DND-41 (cell line): ENCODE measurements at regions not wholly inside any gene's neighbourhood (a gene's known extent, or its start where the extent isn't known, plus 50 kb on each side); places are given as distances from the start of the nearest gene placed in this dataset.

ENCODE experiments used
- ATAC-seq: fragments of 200-7000 bp; cut with Tn5 transposase; 3 replicates; pipeline ENCODE4 v1.9.1; 2021; ENCODE audit warnings: low read depth; ENCODE audit not compliant: insufficient read depth
- DNase-seq: peaks from one replicate; pipeline ENCODE4 v3.0.0-alpha.2; 2020
- H2AFZ ChIP-seq: 2 replicates; pipeline ENCODE4 v1.6.0; 2012; ENCODE audit warnings: low read depth, low read length
- H3K27ac ChIP-seq: 2 replicates; pipeline ENCODE4 v1.5.1; 2012; ENCODE audit warnings: low read length, inconsistent platforms
- H3K27me3 ChIP-seq: fragments of 200-600 bp; sonication (generic); 2 replicates; pipeline ENCODE4 v1.6.0; 2012; ENCODE audit warnings: low read length, mild to moderate bottlenecking, inconsistent platforms; ENCODE audit not compliant: insufficient read depth, poor library complexity
- H3K36me3 ChIP-seq: 2 replicates; pipeline ENCODE4 v1.5.1; 2012; ENCODE audit warnings: low read length, inconsistent platforms; ENCODE audit not compliant: insufficient read depth
- H3K4me1 ChIP-seq: 2 replicates; pipeline ENCODE4 v1.5.1; 2012; ENCODE audit warnings: mild to moderate bottlenecking, low read length; ENCODE audit not compliant: insufficient read depth
- H3K4me2 ChIP-seq: 2 replicates; pipeline ENCODE4 v1.6.0; 2012; ENCODE audit warnings: mild to moderate bottlenecking, moderate library complexity, low read length, inconsistent platforms; ENCODE audit not compliant: insufficient read depth
- H3K4me3 ChIP-seq, 2 experiments: fragments of 200-600 bp in 1 of 2; shearing (Covaris generic) in 1 of 2; 2 replicates each; pipeline ENCODE4 v1.5.1; 2012 to 2016; ENCODE audit warnings: inconsistent platforms in 2 of 2, low read length in 2 of 2, mild to moderate bottlenecking in 2 of 2, low read depth in 1 of 2, moderate library complexity in 1 of 2
- H3K79me2 ChIP-seq: 2 replicates; pipeline ENCODE4 v1.6.0; 2012; ENCODE audit warnings: low read length, inconsistent platforms; ENCODE audit not compliant: insufficient read depth
- H3K9ac ChIP-seq: 2 replicates; pipeline ENCODE4 v1.6.0; 2012; ENCODE audit warnings: low read depth, mild to moderate bottlenecking, inconsistent platforms, low read length, moderate library complexity
- H3K9me3 ChIP-seq: 2 replicates; pipeline ENCODE4 v1.5.1; 2012; ENCODE audit warnings: low read length, moderate library complexity, mild to moderate bottlenecking, inconsistent platforms; ENCODE audit not compliant: insufficient read depth, severe bottlenecking
- H4K20me1 ChIP-seq: 2 replicates; pipeline ENCODE4 v1.6.0; 2012; ENCODE audit warnings: low read length; ENCODE audit not compliant: insufficient read depth
- CTCF ChIP-seq: IDR thresholded peaks from 2 replicates; pipeline ENCODE4 v1.5.1; 2012; ENCODE audit warnings: borderline replicate concordance, low read length, moderate library complexity, mild to moderate bottlenecking; ENCODE audit not compliant: poor library complexity, severe bottlenecking; ENCODE audit errors: extremely low read depth
- EZH2 ChIP-seq: IDR thresholded peaks from 3 replicates; pipeline ENCODE4 v1.6.1; 2012; ENCODE audit warnings: borderline replicate concordance, low read depth, mild to moderate bottlenecking, moderate library complexity, low read length, inconsistent platforms; ENCODE audit not compliant: severe bottlenecking

- ATAC-seq = no peak
Observed at GRCh38 chr4:173651651-173652282, 121.7 kb upstream of the HAND2 start.

GRCh38 chr4:173647902-173648301 is 117.9 kb upstream of the HAND2 start:
- TF ChIP-seq CTCF (no peak), EZH2 (no peak)
- Histone ChIP-seq H3K4me1 (no peaks in the 10 kb centered on the region), H4K20me1 (no peaks in the 10 kb centered on the region), H3K9me3 (no peaks in the 10 kb centered on the region), H3K27ac (no peak overlapping the region), H3K36me3 (no peaks in the 10 kb centered on the region), H3K9ac (no peak overlapping the region), H2AFZ (no peak overlapping the region), H3K4me3 (no peak overlapping the region), H3K4me2 (no peak overlapping the region), H3K27me3 (no peaks in the 10 kb centered on the region), H3K79me2 (no peaks in the 10 kb centered on the region)
- ATAC-seq (no peak), DNase-seq (no peak)

More at GRCh38 chr4:173651651-173652282, 121.7 kb upstream of the HAND2 start:
- DNase-seq = no peak
- H4K20me1 ChIP-seq = no peaks in the 10 kb centered on the region
- H3K4me3 ChIP-seq = no peak overlapping the region
- no peak overlapping the region for H3K4me2 ChIP-seq
- H3K4me1 ChIP-seq = no peaks in the 10 kb centered on the region
- TF ChIP-seq CTCF (no peak), EZH2 (no peak)
- H3K79me2 ChIP-seq = no peaks in the 10 kb centered on the region
- H3K9me3 ChIP-seq = no peaks in the 10 kb centered on the region
- no peaks in the 10 kb centered on the region for H3K36me3 ChIP-seq
- no peak overlapping the region for H2AFZ ChIP-seq
- H3K9ac ChIP-seq = no peak overlapping the region
- peaks cover 3% of the 10 kb centered on the region for H3K27me3 ChIP-seq
- no peak overlapping the region for H3K27ac ChIP-seq

- no peak overlapping the region for H3K9ac ChIP-seq
- H3K4me1 ChIP-seq = no peaks in the 10 kb centered on the region
- H3K4me2 ChIP-seq = no peak overlapping the region
- H3K27ac ChIP-seq = no peak overlapping the region
- TF ChIP-seq CTCF (no peak), EZH2 (no peak)
- no peak overlapping the region for H2AFZ ChIP-seq
- no peak for DNase-seq
- no peak for ATAC-seq
- H3K79me2 ChIP-seq = no peaks in the 10 kb centered on the region
- no peak overlapping the region for H3K4me3 ChIP-seq
- H3K36me3 ChIP-seq = no peaks in the 10 kb centered on the region
- no peaks in the 10 kb centered on the region for H3K27me3 ChIP-seq
- H3K9me3 ChIP-seq = no peaks in the 10 kb centered on the region
- no peaks in the 10 kb centered on the region for H4K20me1 ChIP-seq
Observed at GRCh38 chr4:173642509-173642908, 112.5 kb upstream of the HAND2 start.
